ENCODE measurements at regions not wholly inside any gene's neighbourhood (a gene's known extent, or its start where the extent isn't known, plus 50 kb on each side); places are given as distances from the start of the nearest gene placed in this dataset.

GRCh38 chr11:80626721-80627120, 1185.9 kb upstream of the TENM4 start:
- no peak for TF ChIP-seq CTCF (IDR thresholded peaks at IDR 0.05; ENCODE audit: low read depth, low read length)
- H3K4me3 ChIP-seq (ENCODE audit: low read depth, low read length), result no peak overlapping the region
- DNase-seq (ENCODE audit: low read depth, low spot score), result no peak
- in situ Hi-C loops (cut with HindIII; ENCODE audit: low sequenced_read_pairs), result no loop called here

- DNase-seq (ENCODE audit: low read depth, low spot score), result no peak
- in situ Hi-C loops (cut with HindIII; ENCODE audit: low sequenced_read_pairs), result no loop called here
- H3K4me3 ChIP-seq (ENCODE audit: low read depth, low read length), result no peak overlapping the region
- no peak for TF ChIP-seq CTCF (IDR thresholded peaks at IDR 0.05; ENCODE audit: low read depth, low read length)
Observed at GRCh38 chr11:80625563-80625962, 1184.7 kb upstream of the TENM4 start.

- in situ Hi-C loops (cut with HindIII; ENCODE audit: low sequenced_read_pairs), result no loop called here
Observed at GRCh38 chr11:80621871-80622270, 1181.0 kb upstream of the TENM4 start.

GRCh38 chr11:80620867-80621266, 1180.0 kb upstream of the TENM4 start:
- TF ChIP-seq CTCF (IDR thresholded peaks at IDR 0.05; ENCODE audit: low read depth, low read length), result no peak

More at GRCh38 chr11:80621871-80622270, 1181.0 kb upstream of the TENM4 start:
- no peak for TF ChIP-seq CTCF (IDR thresholded peaks at IDR 0.05; ENCODE audit: low read depth, low read length)
- DNase-seq (ENCODE audit: low read depth, low spot score), result no peak
- no peak overlapping the region for H3K4me3 ChIP-seq (ENCODE audit: low read depth, low read length)

GRCh38 chr11:80617156-80617555, 1176.3 kb upstream of the TENM4 start:
- no peak overlapping the region for H3K4me3 ChIP-seq (ENCODE audit: low read depth, low read length)
- TF ChIP-seq CTCF (IDR thresholded peaks at IDR 0.05; ENCODE audit: low read depth, low read length), result no peak
- in situ Hi-C loops (cut with HindIII; ENCODE audit: low sequenced_read_pairs), result no loop called here
- no peak for DNase-seq (ENCODE audit: low read depth, low spot score)

More at GRCh38 chr11:80620867-80621266, 1180.0 kb upstream of the TENM4 start:
- H3K4me3 ChIP-seq (ENCODE audit: low read depth, low read length), result no peak overlapping the region
- no peak for DNase-seq (ENCODE audit: low read depth, low spot score)
- in situ Hi-C loops (cut with HindIII; ENCODE audit: low sequenced_read_pairs), result no loop called here

- no peak overlapping the region for H3K4me3 ChIP-seq (ENCODE audit: low read depth, low read length)
- in situ Hi-C loops (cut with HindIII; ENCODE audit: low sequenced_read_pairs), result no loop called here
- no peak for DNase-seq (ENCODE audit: low read depth, low spot score)
- no peak for TF ChIP-seq CTCF (IDR thresholded peaks at IDR 0.05; ENCODE audit: low read depth, low read length)
Observed at GRCh38 chr11:80616070-80616800, 1175.4 kb upstream of the TENM4 start.
